ENCODE measurements at regions not wholly inside any gene's neighbourhood (a gene's known extent, or its start where the extent isn't known, plus 50 kb on each side); places are given as distances from the start of the nearest gene placed in this dataset.

DNA sequence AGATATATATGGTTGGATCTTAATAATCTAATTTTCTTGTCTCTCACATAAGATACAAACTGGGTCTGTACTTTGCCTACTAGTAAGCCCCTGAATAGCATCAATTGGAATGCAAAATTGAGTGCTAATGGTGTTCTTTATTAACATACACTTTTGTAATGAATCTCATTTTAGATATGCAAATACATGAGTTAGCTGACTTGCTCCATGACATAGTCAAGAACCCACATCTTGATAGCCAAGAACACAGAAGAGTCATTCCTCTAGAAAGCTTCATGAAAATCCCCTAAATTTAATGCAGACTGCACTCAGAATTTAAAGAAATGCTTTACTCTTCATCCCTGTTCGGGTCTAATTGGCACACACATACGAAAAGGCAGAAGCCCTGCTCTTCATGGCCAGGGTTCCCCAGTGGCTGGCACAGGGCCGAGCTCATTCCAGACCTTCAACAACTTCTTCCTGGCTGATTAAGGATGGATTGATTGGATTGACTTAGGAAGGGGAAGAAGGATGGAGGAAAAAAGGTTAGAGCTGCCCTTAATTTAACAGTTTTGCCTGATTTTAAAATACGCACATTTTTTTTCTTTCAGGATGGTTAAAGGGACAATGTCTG is 431.1 kb upstream of the KLF6 start:
- DNase-seq (no peak), ATAC-seq (no peak)
- Histone ChIP-seq H3K9me3 (no peaks in the 10 kb centered on the region), H3K4me3 (no peak overlapping the region), H3K27ac (no peak overlapping the region), H3K27me3 (no peaks in the 10 kb centered on the region), H3K36me3 (no peaks in the 10 kb centered on the region), H3K4me1 (no peaks in the 10 kb centered on the region)
- TF ChIP-seq, protein P1, sequence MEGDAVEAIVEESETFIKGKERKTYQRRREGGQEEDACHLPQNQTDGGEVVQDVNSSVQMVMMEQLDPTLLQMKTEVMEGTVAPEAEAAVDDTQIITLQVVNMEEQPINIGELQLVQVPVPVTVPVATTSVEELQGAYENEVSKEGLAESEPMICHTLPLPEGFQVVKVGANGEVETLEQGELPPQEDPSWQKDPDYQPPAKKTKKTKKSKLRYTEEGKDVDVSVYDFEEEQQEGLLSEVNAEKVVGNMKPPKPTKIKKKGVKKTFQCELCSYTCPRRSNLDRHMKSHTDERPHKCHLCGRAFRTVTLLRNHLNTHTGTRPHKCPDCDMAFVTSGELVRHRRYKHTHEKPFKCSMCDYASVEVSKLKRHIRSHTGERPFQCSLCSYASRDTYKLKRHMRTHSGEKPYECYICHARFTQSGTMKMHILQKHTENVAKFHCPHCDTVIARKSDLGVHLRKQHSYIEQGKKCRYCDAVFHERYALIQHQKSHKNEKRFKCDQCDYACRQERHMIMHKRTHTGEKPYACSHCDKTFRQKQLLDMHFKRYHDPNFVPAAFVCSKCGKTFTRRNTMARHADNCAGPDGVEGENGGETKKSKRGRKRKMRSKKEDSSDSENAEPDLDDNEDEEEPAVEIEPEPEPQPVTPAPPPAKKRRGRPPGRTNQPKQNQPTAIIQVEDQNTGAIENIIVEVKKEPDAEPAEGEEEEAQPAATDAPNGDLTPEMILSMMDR (IDR thresholded peaks at IDR 0.05) = no peak
- intact Hi-C loops (cut with DNase I) = no loop called here

DNA sequence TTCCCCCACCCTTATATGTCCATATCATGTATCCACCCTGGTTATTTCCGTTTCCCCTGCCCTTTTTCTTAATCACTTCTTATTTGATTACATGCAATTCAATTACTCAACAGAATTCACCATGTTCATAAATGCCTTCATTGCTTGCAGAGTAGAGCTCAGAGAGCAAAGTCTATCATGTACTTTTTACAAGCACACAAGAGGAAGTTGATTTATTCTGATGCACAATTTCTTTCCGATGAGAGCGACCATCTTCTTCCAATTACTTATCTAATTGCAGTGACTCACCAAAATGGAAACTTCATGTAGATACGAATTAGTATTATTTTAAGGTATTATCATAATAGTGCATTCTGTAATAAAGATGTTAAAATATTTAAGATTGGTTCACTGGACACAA is 430.5 kb upstream of the KLF6 start:
- intact Hi-C loops (cut with DNase I) = no loop called here
- DNase-seq (no peak), ATAC-seq (no peak)
- no peaks in the 10 kb centered on the region for H3K27me3 ChIP-seq
- no peaks in the 10 kb centered on the region for H3K36me3 ChIP-seq
- H3K9me3 ChIP-seq = no peaks in the 10 kb centered on the region
- no peak overlapping the region for H3K4me3 ChIP-seq
- H3K27ac ChIP-seq = no peak overlapping the region
- TF ChIP-seq, protein P1 (IDR thresholded peaks at IDR 0.05) = no peak
- no peaks in the 10 kb centered on the region for H3K4me1 ChIP-seq

DNA sequence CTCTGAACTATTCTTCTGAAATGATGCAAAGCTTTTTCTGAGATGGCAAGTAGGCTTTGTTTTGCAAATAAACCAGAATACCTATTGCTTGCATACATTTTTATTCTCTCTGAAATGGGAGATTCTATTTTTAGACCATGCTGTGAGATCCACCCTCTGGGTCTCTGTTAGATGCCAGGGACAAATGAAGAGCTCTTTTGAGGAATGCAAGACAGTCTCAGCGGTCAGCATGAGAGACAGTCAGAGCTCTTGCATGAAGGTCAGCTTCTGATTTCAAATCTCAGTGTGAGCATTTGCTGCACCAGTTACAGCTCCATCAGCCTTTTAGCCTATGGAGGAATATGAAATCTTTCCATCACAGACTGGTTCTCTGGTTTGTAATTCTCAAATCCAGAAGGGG is 429.9 kb upstream of the KLF6 start:
- Histone ChIP-seq H3K36me3 (no peaks in the 10 kb centered on the region), H3K4me1 (no peaks in the 10 kb centered on the region), H3K9me3 (no peaks in the 10 kb centered on the region), H3K4me3 (no peak overlapping the region), H3K27ac (no peak overlapping the region), H3K27me3 (no peaks in the 10 kb centered on the region)
- TF ChIP-seq, protein P1 (IDR thresholded peaks at IDR 0.05) = no peak
- DNase-seq = no peak
- no peak for ATAC-seq
- intact Hi-C loops (cut with DNase I) = no loop called here

DNA sequence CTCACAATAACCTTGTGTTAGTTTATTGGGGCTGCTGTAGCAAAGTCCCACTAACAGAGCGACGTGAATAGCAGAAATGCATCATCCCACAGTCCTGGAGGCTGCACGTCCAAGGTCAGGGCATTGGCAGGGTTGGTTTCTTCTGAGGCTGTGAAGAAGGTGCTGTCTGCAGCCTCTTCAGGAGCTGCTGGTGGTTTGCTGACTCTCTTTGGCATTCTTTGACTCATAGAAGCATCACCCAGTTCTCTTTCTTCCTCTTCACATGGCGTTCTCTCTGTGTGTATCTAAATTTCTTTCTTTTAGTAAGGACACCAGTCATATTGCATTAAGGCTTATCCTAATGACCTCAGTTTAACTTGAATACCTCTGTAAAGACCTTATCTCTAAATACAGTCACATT is 428.4 kb upstream of the KLF6 start:
- H3K4me1 ChIP-seq = no peaks in the 10 kb centered on the region
- ATAC-seq = no peak

DNA sequence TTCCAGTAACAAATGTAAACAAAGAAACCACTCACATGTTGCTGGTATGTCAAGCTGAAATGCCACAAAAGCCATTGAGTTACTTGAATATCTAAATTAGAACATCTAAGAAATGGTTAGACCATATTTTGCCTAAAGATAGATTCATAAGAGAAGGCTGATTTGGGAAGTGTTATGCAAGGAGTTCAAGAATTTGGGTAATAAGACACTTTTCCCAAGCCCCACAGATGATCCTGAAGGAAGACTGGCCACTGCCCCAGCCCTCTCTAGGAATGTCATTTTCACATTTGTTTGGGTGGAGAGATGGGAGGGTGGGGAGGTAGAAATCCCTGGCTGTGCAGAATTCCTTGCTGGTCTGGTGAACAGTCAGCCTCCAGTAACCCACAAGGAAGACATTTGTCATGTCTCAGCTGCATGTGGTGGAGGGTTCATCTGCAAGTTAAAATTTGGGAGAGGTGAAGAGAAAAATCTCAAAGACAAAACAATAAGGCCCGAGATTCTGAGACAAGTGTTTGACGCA is 427.2 kb upstream of the KLF6 start:
- DNase-seq (no peak), ATAC-seq (no peak)
- intact Hi-C loops (cut with DNase I) = no loop called here
- TF ChIP-seq, protein P1 (IDR thresholded peaks at IDR 0.05) = no peak
- Histone ChIP-seq H3K27me3 (no peaks in the 10 kb centered on the region), H3K4me1 (no peaks in the 10 kb centered on the region), H3K4me3 (no peak overlapping the region), H3K9me3 (no peaks in the 10 kb centered on the region), H3K27ac (no peak overlapping the region), H3K36me3 (no peaks in the 10 kb centered on the region)

More for the DNA sequence above, 428.4 kb upstream of the KLF6 start:
- no peak for DNase-seq
- no peak overlapping the region for H3K27ac ChIP-seq
- H3K36me3 ChIP-seq = no peaks in the 10 kb centered on the region
- H3K27me3 ChIP-seq = no peaks in the 10 kb centered on the region
- intact Hi-C loops (cut with DNase I) = no loop called here
- TF ChIP-seq, protein P1 (IDR thresholded peaks at IDR 0.05) = no peak
- H3K4me3 ChIP-seq = no peak overlapping the region
- H3K9me3 ChIP-seq = no peaks in the 10 kb centered on the region

Measured in left lung (tissue), 4 donors.